NCI-H1105 (cell line): ENCODE measurements at regions not wholly inside any gene's neighbourhood (a gene's known extent, or its start where the extent isn't known, plus 50 kb on each side); places are given as distances from the start of the nearest gene placed in this dataset.

Experiments
- DNase-seq: peaks from one replicate; lab custom pipeline; 2025; lab: John Stamatoyannopoulos, UW

DNA sequence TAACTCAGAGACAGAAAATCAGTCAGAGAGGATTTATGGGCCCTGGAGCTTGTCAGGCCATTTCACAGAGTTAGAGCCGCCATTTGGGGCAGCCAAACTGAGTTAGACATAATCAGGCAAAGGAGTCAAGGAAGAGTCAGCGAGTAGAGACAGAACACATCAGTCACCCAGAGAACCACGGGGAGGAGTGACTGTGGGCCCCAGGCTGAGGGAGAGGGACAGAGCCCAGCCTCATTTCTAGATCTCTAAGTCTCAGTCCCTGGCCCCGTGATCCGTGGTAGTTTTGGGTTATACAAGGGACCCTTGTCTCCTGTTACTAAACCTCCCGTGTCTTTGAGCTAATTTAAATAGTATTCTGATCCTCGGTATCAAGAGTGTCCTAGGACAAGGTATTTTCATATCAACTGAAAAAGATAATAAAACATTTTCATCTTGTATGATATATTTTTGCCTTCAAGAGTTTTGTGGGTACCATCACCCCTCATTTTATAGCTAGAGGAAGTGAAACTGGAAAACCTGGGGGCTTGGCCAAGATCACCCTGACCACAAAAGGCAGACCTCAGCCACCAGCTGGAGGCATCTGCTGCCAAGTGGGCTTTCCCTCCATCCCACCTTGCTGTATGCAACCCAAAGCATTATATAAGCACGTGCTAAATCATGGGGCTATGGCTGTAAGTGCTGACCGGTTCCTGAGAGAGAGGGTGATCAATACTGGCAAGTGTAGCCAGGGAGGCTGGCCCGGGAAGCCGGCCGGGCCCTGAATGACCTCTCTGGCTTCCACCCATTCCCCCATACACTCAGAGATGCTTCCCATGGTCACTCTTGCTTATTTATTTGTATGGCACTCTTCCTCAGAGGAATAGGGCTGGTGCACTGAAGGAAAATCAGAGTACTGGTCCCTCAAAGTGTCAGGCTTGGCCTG lies 204.1 kb downstream of the BCOR start:
- no peak for DNase-seq

DNA sequence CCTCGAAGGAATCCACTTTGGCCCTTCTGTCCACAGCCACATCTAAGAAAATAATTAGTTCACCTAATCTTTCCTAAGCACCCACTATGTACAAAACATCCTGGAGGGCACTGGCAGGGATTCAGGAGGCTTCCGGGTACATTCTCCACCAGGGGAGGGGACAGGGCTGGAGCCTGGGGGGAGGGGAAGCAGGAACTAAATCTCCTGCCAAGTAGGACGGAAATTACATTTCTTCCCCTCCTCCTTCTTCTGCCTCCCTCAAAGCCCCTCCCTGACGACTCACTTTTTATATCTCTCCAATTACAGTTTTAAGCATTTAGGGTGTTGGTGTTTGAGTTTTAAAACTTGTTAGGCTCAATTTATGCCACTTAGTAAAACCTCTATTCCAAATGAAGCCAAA lies 203.1 kb downstream of the BCOR start:
- no peak for DNase-seq

DNA sequence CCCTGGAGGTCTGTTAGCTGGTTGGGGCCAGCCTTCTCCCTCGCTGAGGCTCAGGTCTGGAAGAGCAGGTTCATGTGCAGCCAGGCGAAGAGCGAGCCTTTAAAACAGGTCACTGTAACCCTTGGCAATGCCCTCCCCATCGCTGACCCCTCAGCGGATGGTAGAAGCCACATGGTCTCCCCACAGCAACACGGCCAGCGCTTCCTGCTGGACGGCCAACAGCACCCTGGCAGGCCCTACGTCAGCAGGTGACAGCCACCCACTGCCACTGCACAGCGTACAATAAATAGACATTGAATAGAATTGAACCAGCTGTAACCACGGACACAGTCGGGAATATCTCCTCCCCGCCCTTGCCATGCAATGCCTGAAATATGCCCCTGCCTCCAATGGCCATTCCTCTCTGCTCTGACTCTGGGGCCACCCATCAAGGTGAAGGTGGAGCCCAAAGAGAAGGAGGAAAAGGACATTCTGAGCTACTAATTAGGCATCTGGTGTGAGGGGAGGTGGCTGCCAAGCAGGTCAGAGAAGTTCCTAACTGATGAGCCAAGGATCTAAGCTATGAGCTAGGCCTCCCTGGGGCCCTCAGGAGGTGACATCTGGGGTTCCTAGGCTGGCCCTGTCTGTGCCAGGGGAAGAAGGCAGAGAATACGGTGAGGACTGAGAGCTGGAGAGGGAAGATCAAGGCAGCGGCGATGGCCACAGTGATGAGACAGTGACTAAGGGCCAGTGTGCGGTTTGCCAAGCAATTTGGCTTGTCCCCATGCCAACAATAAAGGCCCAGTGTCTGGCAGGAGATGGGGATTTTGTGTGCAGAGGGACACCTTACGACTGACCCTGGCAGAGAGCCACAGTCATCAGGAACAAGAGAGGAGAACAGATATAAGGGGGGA lies 202.3 kb downstream of the BCOR start:
- no peak for DNase-seq

DNA sequence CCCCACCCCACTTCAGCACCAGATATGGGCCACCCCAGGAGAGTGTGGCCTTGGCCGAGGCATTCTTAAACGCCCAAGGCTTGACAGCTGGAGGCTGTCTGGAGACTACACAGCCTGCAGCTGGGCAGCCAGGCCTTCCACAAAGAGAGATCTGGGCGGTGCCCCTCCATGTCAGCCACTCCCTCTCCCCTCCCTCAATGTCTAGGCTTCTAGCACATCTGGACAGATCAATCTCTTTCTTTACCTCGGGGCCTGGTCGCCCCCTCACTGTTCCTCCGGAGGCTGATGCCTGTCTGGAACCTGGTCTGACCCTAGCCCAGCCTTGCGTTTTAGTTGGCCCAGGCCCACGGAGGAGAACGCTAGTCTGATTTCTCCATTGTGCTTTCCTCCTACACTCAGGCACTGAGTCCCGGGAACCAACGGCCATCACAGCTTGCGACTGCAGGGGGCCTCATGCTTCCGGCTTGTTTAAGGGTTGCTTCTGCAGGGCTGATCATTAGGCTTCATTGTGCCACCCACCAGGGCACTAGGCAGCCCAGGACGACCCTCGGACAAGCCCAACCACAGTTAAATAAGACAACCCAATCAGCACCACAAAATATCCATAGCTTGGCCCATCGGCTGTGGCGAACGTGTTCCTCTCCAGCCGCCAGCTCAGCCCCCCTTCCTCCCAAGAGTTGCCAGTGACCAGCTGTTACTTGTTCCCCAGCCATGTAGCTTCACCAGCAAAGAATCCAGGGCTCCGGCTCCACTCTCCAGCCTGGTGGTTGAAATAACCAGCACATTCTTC lies 200.6 kb downstream of the BCOR start:
- DNase-seq = no peak

DNA sequence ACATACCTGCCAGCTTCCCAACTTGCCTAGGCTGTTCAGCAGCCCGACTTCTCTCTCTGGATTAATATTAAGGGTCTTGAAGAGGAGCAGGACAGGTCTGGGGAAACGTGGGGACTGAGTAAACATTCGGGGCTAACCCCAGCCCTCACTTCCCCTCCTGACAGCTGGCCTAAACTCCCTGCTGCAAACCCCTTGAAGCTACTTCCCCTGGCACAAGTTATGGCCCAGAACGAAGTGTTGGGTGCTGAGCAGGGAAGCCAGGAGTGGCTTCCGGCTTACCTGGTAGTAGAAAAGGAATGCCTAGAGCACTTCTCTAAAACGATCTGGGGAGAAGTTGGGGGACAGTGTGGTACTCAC lies 200.0 kb downstream of the BCOR start:
- DNase-seq = no peak

DNA sequence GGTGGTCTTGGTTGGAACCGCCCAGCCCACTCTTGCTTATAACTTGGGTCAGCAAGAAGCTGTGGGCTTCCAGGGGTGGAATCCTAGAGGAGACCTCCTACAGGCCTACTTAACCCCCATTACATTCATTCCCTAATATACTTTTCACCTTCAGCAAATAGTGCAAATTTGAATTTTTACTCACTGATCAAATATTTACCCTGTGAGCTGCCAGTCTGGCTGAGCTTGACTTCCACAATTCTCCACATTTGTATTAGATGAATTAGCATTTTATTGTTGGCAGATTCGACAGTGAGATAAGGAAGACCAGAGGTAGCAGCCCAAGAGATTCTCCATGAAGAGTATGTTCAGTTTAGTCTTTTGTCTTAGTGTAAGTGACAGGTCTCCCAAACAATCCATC lies 199.6 kb downstream of the BCOR start:
- no peak for DNase-seq

DNA sequence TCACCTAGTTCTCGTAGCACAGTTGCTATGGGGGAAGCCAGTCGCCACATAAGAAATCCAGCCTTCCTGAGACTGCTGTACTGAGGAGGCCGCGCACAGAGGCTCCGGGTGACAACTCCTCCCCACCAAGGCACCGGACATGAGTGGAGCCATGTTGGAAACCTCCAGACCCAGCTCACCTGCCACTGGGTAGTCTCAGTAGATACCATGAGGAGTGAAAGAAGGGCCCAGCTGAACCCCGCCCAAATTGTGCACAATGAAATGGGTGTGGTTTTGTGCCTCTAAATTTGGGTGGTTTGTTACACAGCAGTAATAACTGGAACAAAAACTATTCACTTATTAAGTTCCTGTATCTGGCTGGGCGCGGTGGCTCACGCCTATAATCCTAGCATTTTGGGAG lies 198.7 kb downstream of the BCOR start:
- DNase-seq = no peak

DNA sequence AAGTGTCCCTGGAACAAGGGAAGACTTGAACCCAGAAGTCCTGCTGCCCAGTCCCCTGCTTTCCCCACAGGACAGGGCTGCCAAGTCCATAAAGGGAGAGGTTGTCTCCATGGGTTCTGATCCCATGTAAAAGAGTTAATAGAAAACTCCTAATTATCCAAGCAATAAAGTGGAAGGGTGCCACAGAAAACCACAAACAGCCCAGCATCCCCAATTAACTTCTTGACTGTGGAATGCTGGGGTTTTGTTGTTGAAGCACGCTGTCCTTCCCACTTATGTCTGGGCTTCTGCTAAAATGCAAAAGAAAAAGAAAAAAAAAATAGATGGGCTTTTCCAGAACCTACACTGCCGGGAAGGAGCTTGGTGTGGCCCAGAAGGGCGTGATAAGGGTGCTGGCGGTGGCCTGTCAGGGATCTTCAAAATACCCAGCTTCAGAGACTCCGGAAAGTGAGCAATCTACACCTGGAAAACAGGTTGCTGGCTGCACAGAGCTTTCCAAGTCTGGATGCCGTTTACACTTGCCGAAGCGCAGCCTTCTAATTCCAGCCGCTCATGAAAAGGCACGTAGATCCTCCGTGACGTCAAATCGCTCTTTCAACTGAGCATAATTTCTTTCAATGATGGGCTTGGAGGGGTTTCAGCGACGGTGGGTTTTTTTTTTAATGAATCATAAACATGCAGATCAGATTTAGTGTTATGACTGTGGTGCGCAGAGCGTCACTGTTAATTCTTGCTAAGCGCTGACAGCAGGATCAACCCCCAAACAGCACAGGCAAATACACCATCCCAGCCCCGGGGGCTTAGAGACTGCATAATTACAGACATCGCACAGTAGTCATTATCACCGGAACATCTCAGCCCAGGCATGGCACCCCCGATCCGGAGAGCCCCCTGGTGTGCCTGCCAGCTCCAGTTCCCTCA lies 197.6 kb downstream of the BCOR start:
- no peak for DNase-seq

DNA sequence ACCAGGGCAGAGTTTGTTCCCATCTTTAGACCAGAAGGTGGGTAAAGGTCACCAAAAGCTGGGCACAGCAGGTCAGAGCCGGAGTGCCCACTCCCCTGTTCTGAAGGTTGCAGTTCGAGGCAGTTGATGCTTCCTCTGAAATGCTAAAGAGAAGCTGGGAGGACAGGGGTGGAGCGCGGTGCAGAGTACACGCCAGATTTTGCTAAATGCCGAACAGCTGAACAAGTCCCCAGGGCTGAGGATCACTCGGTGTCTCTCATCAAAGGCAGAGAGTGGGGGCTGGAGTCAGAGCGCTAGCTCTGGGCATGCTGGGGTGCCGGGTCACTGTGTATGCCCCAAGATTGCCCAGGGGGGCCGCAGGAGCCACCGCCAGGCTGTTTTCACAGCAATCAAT lies 197.0 kb downstream of the BCOR start:
- no peak for DNase-seq

DNA sequence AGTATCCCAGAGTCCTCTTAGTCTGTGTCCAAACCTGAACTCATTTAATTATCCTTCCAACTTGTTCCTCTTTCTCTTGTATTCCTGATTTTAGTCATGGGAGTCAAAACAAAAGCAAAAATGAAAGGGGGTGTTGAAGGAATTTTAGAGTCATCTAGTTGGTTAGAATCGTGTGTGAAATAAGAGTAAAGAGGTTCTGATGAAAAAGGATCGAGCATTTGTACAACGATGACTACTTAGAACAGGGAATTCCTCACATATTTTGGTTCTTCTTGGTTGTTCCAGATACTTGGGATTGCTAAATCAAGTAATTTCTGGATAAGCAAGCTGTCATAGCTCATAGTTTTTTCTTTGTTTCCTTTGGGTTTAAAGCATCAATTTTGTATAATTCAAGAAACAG lies 194.4 kb downstream of the BCOR start:
- DNase-seq = no peak

DNA sequence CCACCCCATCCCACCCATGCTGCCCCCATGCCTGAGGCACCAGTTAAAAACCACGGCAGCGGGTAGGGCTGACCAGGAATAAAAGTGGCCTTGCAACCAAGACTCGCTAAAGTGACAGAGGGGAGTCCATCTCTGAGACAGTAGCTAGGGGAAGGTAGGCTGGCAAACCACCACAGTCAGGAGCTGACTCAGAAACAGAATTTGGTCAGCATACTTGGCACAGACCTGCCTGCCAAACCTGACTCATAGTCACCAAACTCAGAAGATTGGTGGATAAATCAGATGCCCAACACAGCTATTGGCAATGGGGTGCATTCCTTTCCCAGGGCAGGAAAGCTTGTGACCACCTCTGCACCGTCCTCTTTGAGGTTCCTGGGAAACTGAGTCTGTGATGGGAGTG lies 193.8 kb downstream of the BCOR start:
- no peak for DNase-seq

DNA sequence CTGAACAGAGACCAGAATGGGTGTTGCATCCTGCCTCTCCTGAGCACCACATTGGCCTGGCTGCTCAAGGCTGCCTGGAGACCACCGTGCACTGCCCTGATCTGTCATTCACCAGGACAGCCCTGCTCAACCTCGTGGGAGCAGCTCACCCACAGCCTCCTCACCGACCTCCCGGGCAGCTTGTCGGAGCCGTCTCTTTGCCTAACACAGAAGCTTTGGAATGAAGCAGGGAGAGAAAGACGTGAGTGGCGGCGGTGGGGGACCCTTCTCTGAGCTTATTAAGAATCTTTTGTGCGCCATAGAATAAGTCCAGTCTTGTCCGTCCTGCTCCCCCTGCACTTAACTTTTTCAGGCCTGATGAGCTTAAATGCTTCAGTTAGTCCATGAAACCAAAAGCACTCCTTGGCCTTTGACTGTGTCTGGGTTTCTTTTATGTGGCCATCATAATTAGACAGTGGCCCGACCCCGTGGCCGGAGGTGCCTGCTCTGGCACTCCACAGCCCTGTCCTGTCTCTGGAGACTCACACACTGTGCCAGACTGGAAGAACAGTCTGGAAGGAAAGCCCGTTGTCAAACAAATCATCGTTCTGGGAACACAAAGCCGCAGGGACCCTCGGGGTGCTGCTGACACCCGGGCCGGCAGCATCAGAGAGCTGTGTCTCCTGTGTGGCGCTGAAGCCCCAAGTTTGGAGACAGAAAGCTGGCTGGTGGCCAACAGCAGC lies 192.8 kb downstream of the BCOR start:
- DNase-seq = no peak

DNA sequence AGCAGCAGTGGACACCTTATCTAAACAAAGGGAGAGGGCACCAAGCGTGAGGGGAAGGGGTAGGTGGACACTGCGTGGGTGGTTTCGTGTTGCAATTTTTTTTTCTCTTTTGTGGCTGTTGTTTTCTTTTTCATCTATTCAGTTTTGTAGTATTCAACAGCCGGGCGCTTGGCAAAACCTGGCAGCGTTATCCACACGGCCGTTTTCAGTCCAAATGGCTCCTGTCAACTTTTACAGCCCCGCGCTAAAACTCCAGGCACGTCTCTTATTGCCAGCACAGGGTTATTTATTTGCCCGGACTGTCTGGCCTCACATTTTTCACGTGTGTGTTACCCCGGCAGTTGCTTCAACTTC lies 192.2 kb downstream of the BCOR start:
- no peak for DNase-seq

DNA sequence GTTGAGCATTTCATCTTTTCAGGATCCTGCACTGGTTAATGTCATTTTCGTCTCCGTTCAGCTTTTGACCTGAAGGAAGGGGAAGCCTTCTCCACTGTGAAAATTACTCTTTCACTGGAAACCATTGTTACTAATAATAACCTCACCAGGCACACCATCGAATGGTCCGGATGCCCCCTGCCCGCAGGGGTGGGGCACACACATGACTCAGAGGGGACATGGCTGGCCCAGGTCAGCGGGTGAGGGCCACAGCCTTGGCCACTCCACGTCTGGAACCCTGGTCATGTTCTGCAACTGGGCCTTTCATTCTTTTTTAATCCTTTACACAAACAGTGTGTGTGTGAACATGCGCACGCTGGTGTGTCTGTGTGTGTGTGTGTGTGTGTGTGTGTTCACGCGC lies 191.8 kb downstream of the BCOR start:
- no peak for DNase-seq

DNA sequence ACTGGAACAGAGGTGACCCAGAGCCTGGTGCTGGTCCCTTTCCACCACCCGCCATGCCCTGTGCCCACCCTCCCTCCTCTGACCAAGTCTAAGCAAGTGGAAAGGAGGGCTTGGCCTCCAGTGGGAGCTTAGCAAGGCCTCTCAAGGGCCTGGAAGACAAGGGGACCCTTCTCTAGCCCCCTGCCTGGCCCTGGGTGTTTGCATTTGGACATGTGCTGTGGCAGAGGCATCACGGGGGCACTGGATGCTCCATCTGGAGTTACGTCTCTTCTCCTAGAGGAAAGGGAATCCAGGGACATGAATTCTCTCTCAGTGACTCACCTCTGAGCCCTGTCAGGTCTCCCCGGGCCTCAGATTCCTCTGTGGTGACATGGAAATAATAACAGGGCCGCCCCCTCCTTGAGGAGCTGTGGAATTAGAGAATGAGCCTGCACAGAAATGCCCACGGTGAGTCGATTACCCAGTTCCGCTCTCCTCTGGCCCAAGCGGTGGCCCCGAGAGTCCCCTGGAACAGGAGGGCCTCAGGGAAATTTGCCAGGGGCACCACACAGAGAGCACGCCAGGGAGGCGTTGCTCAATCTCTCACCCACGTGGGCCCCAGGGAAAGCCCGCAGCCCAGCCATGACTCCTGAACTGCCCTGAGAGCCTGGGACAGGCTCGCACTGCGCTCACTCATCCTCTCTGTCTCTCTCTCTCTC lies 189.6 kb downstream of the BCOR start:
- no peak for DNase-seq

DNA sequence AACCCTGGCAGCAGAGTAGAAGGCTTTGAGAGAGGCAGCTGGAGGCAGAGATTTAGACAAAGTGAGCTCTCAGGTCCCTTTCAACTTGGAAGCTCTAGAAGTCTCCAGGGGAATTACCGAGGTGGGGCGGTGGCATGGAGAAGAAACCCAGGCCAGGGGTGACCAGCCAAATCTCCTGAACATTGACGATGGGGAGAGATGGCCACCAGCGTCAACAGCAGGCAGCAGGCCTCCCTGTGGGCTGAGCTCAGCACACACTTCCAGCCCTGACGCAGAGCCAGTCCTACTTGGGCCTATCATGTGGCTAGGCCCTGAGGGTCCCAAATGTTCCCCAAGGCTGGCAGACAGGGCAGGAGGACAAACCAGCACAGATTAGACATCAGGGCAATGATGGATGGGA lies 187.8 kb downstream of the BCOR start:
- no peak for DNase-seq

DNA sequence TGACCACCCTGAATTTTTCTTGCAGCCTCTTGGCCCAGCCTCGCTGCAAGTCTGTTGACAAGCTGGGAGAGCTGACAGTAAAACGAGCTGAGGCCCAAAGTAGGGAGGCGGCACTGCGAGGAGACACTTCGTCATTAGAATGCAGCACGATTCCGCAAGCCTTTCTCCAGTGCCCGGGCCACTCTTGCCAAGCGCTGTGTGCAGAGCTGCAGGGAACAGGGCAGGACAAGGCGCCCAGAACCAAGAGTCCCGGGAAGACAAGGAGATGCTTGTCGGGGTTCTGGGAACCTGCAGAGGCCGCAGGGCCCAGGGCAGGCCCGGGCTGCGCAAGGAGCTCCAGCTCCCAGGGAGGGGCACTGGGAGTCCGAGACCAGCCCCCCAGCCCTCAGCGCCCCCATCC lies 187.1 kb downstream of the BCOR start:
- DNase-seq = no peak

DNA sequence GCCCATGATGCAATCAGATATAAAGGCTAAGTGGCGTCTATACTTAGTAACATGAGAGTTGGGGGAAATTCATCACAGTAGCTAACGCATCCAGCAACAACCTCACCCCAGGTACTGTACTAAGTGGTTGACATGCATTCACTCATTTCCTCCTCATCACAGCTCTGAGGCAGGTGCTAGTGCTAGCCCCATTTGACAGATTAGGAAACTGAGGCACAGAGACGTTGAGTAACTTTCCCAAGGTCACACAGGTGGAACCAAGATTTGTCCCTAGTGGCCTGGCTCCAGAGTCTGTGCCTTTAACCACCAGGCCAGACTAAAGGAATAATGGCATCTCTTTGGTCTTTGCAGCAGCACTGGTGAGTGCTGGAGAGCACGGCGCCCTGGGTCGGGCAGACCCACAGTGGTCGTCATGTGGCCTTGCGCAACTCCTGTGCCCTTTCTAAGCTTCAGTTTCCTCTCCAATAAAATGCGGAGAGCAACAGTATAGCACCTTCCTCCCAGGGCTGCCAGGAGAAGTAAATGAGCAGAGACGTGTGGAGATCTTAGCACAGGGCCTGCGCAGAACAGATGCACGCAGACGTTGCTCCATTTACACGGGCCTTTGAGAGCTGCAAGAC lies 186.4 kb downstream of the BCOR start:
- no peak for DNase-seq

DNA sequence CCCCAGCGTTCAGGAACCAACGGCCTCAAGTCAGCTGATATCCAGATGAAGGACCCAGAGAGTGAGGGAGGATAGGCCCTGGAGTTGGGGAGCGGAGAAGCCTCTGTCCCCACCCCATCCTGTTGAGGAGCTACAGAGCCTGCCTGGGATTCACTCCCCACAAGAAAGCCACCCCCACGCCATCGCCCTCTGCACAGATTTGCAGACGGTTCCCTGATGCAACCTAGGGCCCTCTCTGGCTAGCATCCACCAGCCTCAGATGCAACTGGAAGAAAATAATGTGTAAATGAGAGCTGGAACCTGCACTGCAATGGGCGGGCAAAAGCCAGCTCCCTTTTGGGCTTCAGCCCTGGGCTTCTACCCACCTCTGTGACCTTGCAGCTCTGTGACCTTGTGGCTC lies 185.6 kb downstream of the BCOR start:
- no peak for DNase-seq

DNA sequence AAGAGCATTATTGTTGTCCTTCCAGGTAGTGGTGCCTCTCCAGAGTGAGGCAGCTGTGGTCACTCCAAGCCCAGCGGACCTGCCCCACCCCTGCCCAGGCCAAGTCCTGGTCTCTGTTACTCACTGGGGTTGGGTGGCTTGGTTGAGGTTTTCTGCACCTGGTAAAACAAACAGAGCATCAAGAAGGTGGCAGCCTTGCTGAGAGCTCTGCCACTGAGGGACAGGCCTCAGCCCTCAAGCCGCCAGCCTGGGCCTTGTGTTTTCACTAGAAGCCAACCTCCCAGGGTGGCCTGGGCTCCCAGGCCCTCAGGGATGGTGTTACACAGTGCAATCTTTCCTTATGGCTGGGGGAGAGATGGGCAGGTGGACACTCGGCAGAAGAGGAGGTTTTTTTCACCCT lies 182.7 kb downstream of the BCOR start:
- DNase-seq = no peak
